ENCODE measurements at regions not wholly inside any gene's neighbourhood (a gene's known extent, or its start where the extent isn't known, plus 50 kb on each side); places are given as distances from the start of the nearest gene placed in this dataset.

DNA sequence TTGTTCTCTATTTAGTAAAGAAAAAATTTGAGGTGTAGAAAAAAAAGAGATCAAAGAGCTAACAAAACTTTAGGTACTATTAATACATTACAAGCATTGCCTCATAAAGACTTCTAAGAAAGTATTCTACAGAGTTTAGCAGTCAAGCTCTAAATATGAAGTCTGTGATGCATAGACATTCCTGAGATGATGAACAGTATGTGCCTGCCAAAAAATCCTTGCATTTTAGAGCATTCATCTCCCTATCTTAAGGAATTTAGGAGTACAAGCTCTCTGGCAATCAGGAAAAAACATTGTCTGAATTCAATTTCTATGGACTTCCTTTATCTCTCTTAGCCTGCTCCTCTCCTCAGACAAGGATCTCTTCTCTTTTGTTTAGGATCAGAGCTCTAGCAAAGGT, 202.6 kb upstream of the LRFN5 start:
- no peak overlapping the region for H3K4me3 Mint-ChIP-seq
- no peak overlapping the region for H3K27ac Mint-ChIP-seq
- Histone ChIP-seq H3K4me3 (ENCODE audit: low read length in 2 of 2) (no peak overlapping the region), H3K4me1 (ENCODE audit: insufficient read depth, low read length) (no peaks in the 10 kb centered on the region), H3K27me3 (ENCODE audit: insufficient read depth, low read length) (no peaks in the 10 kb centered on the region), H3K9me3 (ENCODE audit: control insufficient read depth in 1 of 2, low read length in 2 of 2) (no peaks in the 10 kb centered on the region), H3K27ac (ENCODE audit: low read depth, low read length) (no peak overlapping the region), H3K36me3 (ENCODE audit: insufficient read depth, low read length) (no peaks in the 10 kb centered on the region)
- POLR2A ChIA-PET (ENCODE audit: partially characterized antibody): no interaction called here
- H3K9me3 Mint-ChIP-seq: peaks cover 0 to 2% (median 0%) of the 10 kb centered on the region in 8 donors
- no peak for DNase-seq
- CTCF ChIA-PET (ENCODE audit: partially characterized antibody): no interaction called here
- no peaks in the 10 kb centered on the region for H3K27me3 Mint-ChIP-seq
- intact Hi-C loops (cut with micrococcal nuclease): no loop called here
- H3K36me3 Mint-ChIP-seq: no peaks in the 10 kb centered on the region
- H3K4me1 Mint-ChIP-seq: no peaks in the 10 kb centered on the region

DNA sequence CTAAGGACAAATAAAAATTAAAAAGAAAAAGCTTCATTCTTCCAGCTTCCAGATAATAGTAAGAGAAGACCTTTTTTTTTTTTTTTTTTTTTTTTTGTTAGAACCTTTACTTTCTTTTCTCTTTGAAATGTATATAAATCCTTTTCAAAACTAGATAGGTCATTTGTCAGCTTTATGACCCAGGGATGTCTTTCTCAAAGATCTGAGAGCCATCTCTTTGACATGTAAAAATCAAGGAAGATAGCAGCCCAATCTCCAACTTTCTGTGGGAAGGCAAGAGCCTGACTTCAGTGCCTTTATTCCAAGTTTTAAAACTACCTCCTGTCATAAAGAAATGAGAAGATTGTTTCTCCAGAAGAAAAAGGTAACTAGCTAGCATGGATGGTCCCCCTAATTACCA, 203.3 kb upstream of the LRFN5 start:
- intact Hi-C loops (cut with micrococcal nuclease): no loop called here
- ChIA-PET POLR2A (ENCODE audit: partially characterized antibody) (no interaction called here), CTCF (ENCODE audit: partially characterized antibody) (no interaction called here)
- Histone ChIP-seq H3K9me3 (ENCODE audit: control insufficient read depth in 1 of 2, low read length in 2 of 2) (no peaks in the 10 kb centered on the region), H3K4me3 (ENCODE audit: low read length in 2 of 2) (no peak overlapping the region), H3K27me3 (ENCODE audit: insufficient read depth, low read length) (no peaks in the 10 kb centered on the region), H3K4me1 (ENCODE audit: insufficient read depth, low read length) (no peaks in the 10 kb centered on the region), H3K36me3 (ENCODE audit: insufficient read depth, low read length) (no peaks in the 10 kb centered on the region), H3K27ac (ENCODE audit: low read depth, low read length) (no peak overlapping the region)
- no peak overlapping the region for H3K4me3 Mint-ChIP-seq
- H3K9me3 Mint-ChIP-seq: peaks cover 0 to 5% (median 2%) of the 10 kb centered on the region in 8 donors
- no peak overlapping the region for H3K27ac Mint-ChIP-seq
- H3K27me3 Mint-ChIP-seq: peaks cover 0 to 1% of the 10 kb centered on the region in 2 donors
- no peaks in the 10 kb centered on the region for H3K4me1 Mint-ChIP-seq
- no peak for DNase-seq
- H3K36me3 Mint-ChIP-seq: no peaks in the 10 kb centered on the region

DNA sequence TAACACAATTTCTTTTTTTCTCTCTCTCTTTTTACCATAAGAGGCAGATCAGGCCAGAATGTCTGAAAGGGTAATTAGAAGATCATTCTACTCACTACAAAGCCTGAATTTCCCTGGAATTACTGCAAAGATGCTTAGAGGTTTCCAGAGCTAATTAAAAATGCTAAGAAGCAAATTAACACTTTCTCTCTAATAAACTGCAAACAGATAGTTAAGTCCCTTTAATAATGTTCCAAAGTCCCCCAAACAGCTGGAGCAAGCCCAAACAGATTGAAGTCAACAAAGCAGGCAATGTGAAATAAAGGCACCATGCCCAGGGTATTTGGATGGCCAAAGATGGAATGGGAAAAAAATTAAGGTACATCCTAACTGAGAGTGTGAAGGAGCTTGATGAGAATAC, 208.8 kb upstream of the LRFN5 start:
- CTCF ChIA-PET (ENCODE audit: partially characterized antibody): no interaction called here
- no peak overlapping the region for H3K27ac ChIP-seq (ENCODE audit: low read depth, low read length)
- no peaks in the 10 kb centered on the region for H3K27me3 ChIP-seq (ENCODE audit: insufficient read depth, low read length)
- H3K4me3 ChIP-seq (ENCODE audit: low read length in 2 of 2): no peak overlapping the region
- no peaks in the 10 kb centered on the region for H3K4me1 ChIP-seq (ENCODE audit: insufficient read depth, low read length)
- no peaks in the 10 kb centered on the region for H3K36me3 Mint-ChIP-seq
- intact Hi-C loops (cut with micrococcal nuclease): no loop called here
- no peak overlapping the region for H3K27ac Mint-ChIP-seq
- H3K27me3 Mint-ChIP-seq: peaks cover 0 to 1% of the 10 kb centered on the region in 2 donors
- H3K36me3 ChIP-seq (ENCODE audit: insufficient read depth, low read length): no peaks in the 10 kb centered on the region
- DNase-seq: no peak
- POLR2A ChIA-PET (ENCODE audit: partially characterized antibody): no interaction called here
- no peaks in the 10 kb centered on the region for H3K4me1 Mint-ChIP-seq
- no peaks in the 10 kb centered on the region for H3K9me3 ChIP-seq (ENCODE audit: control insufficient read depth in 1 of 2, low read length in 2 of 2)
- peaks cover 0 to 8% (median 3%) of the 10 kb centered on the region in 8 donors for H3K9me3 Mint-ChIP-seq
- no peak overlapping the region for H3K4me3 Mint-ChIP-seq

DNA sequence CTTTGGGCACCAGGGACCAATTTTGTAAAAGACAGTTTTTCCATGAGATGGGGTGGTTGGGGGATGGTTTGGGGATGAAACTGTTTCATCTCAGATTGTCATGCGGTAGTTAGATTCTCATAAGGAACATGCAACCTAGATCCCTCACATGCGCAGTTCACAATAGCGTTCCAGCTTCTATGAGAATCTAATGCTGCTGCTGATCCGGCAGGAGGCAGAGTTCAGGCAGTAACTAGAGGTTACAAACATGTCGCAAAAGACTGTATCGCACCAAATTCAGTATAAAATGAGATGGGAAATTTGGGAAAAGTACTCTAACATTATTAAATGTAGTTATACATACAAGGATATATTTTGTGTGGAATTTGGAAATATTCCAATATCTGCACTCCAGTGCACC, 213.2 kb upstream of the LRFN5 start:
- H3K4me1 Mint-ChIP-seq: no peaks in the 10 kb centered on the region

DNA sequence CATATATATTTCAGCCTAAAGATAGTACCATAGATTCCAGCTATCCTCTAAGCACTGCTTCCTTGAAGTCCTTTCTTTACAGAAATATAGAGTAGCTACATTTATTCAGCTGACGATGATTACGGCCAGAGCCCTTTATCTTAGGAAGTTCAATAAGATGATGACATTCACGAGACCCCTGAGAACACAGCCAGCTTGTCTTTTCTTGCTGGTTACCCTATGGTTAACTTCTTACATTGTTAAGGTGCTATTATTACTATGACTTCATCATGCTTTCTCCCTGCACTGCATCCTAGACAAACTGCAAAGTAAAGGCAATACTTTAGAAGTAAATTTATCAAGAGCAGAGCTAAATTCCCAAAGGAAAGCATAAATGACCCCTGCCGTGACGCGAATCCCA, 214.4 kb upstream of the LRFN5 start:
- POLR2A ChIA-PET (ENCODE audit: partially characterized antibody): no interaction called here
- H3K27me3 ChIP-seq (ENCODE audit: insufficient read depth, low read length): no peaks in the 10 kb centered on the region

More for the DNA sequence above, 213.2 kb upstream of the LRFN5 start:
- no peaks in the 10 kb centered on the region for H3K27me3 Mint-ChIP-seq
- no peak for DNase-seq
- intact Hi-C loops (cut with micrococcal nuclease): no loop called here
- H3K9me3 Mint-ChIP-seq: peaks cover 0 to 8% (median under 1%) of the 10 kb centered on the region in 8 donors
- no peak overlapping the region for H3K27ac Mint-ChIP-seq
- no peak overlapping the region for H3K4me3 Mint-ChIP-seq
- H3K4me1 ChIP-seq (ENCODE audit: insufficient read depth, low read length): no peaks in the 10 kb centered on the region
- H3K9me3 ChIP-seq (ENCODE audit: control insufficient read depth in 1 of 2, low read length in 2 of 2): no peaks in the 10 kb centered on the region
- H3K27ac ChIP-seq (ENCODE audit: low read depth, low read length): no peak overlapping the region
- no peaks in the 10 kb centered on the region for H3K36me3 ChIP-seq (ENCODE audit: insufficient read depth, low read length)
- ChIA-PET POLR2A (ENCODE audit: partially characterized antibody) (no interaction called here), CTCF (ENCODE audit: partially characterized antibody) (no interaction called here)
- no peaks in the 10 kb centered on the region for H3K36me3 Mint-ChIP-seq
- H3K4me3 ChIP-seq (ENCODE audit: low read length in 2 of 2): no peak overlapping the region
- no peaks in the 10 kb centered on the region for H3K27me3 ChIP-seq (ENCODE audit: insufficient read depth, low read length)

GRCh38 chr14:41389355-41389754, 217.3 kb upstream of the LRFN5 start:
- H3K4me1 Mint-ChIP-seq: no peaks in the 10 kb centered on the region
- CTCF ChIA-PET (ENCODE audit: partially characterized antibody): no interaction called here

More for the DNA sequence above, 214.4 kb upstream of the LRFN5 start:
- H3K4me1 ChIP-seq (ENCODE audit: insufficient read depth, low read length): no peaks in the 10 kb centered on the region
- Mint-ChIP-seq H3K4me1 (no peaks in the 10 kb centered on the region), H3K36me3 (no peaks in the 10 kb centered on the region), H3K4me3 (no peak overlapping the region), H3K27me3 (no peaks in the 10 kb centered on the region), H3K27ac (no peak overlapping the region), H3K9me3 (peaks cover 0 to 6% (median 0%) of the 10 kb centered on the region in 8 donors)
- H3K36me3 ChIP-seq (ENCODE audit: insufficient read depth, low read length): no peaks in the 10 kb centered on the region
- no peaks in the 10 kb centered on the region for H3K9me3 ChIP-seq (ENCODE audit: control insufficient read depth in 1 of 2, low read length in 2 of 2)
- no peak overlapping the region for H3K4me3 ChIP-seq (ENCODE audit: low read length in 2 of 2)
- DNase-seq: no peak
- CTCF ChIA-PET (ENCODE audit: partially characterized antibody): no interaction called here
- intact Hi-C loops (cut with micrococcal nuclease): no loop called here
- no peak overlapping the region for H3K27ac ChIP-seq (ENCODE audit: low read depth, low read length)

GRCh38 chr14:41385797-41386196, 220.9 kb upstream of the LRFN5 start:
- Mint-ChIP-seq H3K27ac (no peak overlapping the region), H3K36me3 (no peaks in the 10 kb centered on the region), H3K4me1 (no peaks in the 10 kb centered on the region), H3K9me3 (peaks cover 0 to 7% (median 1%) of the 10 kb centered on the region in 8 donors), H3K4me3 (no peak overlapping the region), H3K27me3 (no peaks in the 10 kb centered on the region)
- ChIA-PET CTCF (ENCODE audit: partially characterized antibody) (no interaction called here), POLR2A (ENCODE audit: partially characterized antibody) (no interaction called here)
- Histone ChIP-seq H3K9me3 (ENCODE audit: control insufficient read depth in 1 of 2, low read length in 2 of 2) (no peaks in the 10 kb centered on the region), H3K27ac (ENCODE audit: low read depth, low read length) (no peak overlapping the region), H3K27me3 (ENCODE audit: insufficient read depth, low read length) (no peaks in the 10 kb centered on the region), H3K4me1 (ENCODE audit: insufficient read depth, low read length) (no peaks in the 10 kb centered on the region), H3K4me3 (ENCODE audit: low read length in 2 of 2) (no peak overlapping the region), H3K36me3 (ENCODE audit: insufficient read depth, low read length) (no peaks in the 10 kb centered on the region)
- no peak for DNase-seq
- intact Hi-C loops (cut with micrococcal nuclease): no loop called here

More at GRCh38 chr14:41389355-41389754, 217.3 kb upstream of the LRFN5 start:
- H3K9me3 ChIP-seq (ENCODE audit: control insufficient read depth in 1 of 2, low read length in 2 of 2): no peaks in the 10 kb centered on the region
- no peaks in the 10 kb centered on the region for H3K27me3 ChIP-seq (ENCODE audit: insufficient read depth, low read length)
- no peak for DNase-seq
- Mint-ChIP-seq H3K9me3 (peaks cover 0 to 6% (median 0%) of the 10 kb centered on the region in 8 donors), H3K27me3 (no peaks in the 10 kb centered on the region), H3K27ac (no peak overlapping the region), H3K4me3 (no peak overlapping the region), H3K36me3 (no peaks in the 10 kb centered on the region)
- no peaks in the 10 kb centered on the region for H3K36me3 ChIP-seq (ENCODE audit: insufficient read depth, low read length)
- no peak overlapping the region for H3K27ac ChIP-seq (ENCODE audit: low read depth, low read length)
- intact Hi-C loops (cut with micrococcal nuclease): no loop called here
- H3K4me3 ChIP-seq (ENCODE audit: low read length in 2 of 2): no peak overlapping the region
- no peaks in the 10 kb centered on the region for H3K4me1 ChIP-seq (ENCODE audit: insufficient read depth, low read length)
- POLR2A ChIA-PET (ENCODE audit: partially characterized antibody): no interaction called here

- POLR2A ChIA-PET (ENCODE audit: partially characterized antibody): no interaction called here
- H3K4me3 ChIP-seq (ENCODE audit: low read length in 2 of 2): no peak overlapping the region
- Mint-ChIP-seq H3K4me1 (no peaks in the 10 kb centered on the region), H3K27ac (no peak overlapping the region), H3K27me3 (no peaks in the 10 kb centered on the region), H3K36me3 (no peaks in the 10 kb centered on the region), H3K9me3 (peaks cover 0 to 10% (median 0%) of the 10 kb centered on the region in 8 donors), H3K4me3 (no peak overlapping the region)
- no peak overlapping the region for H3K27ac ChIP-seq (ENCODE audit: low read depth, low read length)
- CTCF ChIA-PET (ENCODE audit: partially characterized antibody): no interaction called here
- H3K4me1 ChIP-seq (ENCODE audit: insufficient read depth, low read length): no peaks in the 10 kb centered on the region
- intact Hi-C loops (cut with micrococcal nuclease): no loop called here
- no peaks in the 10 kb centered on the region for H3K9me3 ChIP-seq (ENCODE audit: control insufficient read depth in 1 of 2, low read length in 2 of 2)
- DNase-seq: no peak
- no peaks in the 10 kb centered on the region for H3K36me3 ChIP-seq (ENCODE audit: insufficient read depth, low read length)
- no peaks in the 10 kb centered on the region for H3K27me3 ChIP-seq (ENCODE audit: insufficient read depth, low read length)
Observed at GRCh38 chr14:41380017-41380416, 226.7 kb upstream of the LRFN5 start.

Measured in CD4-positive, alpha-beta memory T cell (primary cell).